ENCODE measurements at regions not wholly inside any gene's neighbourhood (a gene's known extent, or its start where the extent isn't known, plus 50 kb on each side); places are given as distances from the start of the nearest gene placed in this dataset.
A peak's percentile ranks its signal among the peaks of the same experiment; 100 is the strongest.

DNA sequence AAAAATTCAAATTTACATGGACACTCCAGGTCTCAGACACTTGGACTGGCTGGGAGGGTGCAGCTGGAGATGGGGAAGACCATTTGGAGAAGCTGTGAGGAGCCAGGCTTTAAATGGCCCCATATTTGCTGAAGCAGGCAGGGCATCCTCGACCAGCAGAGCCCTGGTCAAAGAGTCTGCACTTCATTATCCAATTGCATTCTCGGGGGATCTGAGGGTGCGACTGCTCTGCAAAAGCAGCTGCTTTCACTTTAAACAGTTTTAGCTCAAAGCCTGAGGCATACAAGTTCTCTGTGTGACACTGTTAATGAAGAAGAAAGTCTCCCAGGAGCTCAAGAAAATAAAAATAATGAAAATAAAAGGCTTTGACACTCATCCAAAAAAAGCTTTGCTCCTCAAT lies 98.0 kb upstream of the SLC25A36 start:
- H3K36me3 ChIP-seq = no peaks in the 10 kb centered on the region
- WGBS, 3 donors = 6 to 13% (median 7%) methylated on average over 3 of the region's 3 CpGs
- no peaks in the 10 kb centered on the region for H3K9me3 ChIP-seq
- no peaks in the 10 kb centered on the region for H3K27me3 ChIP-seq
- intact Hi-C loops (cut with DNase I) = no loop called here
- no peak for TF ChIP-seq POLR2A (IDR thresholded peaks at IDR 0.05)
- no peak for TF ChIP-seq EP300 (IDR thresholded peaks at IDR 0.05)
- TF ChIP-seq, protein P1, sequence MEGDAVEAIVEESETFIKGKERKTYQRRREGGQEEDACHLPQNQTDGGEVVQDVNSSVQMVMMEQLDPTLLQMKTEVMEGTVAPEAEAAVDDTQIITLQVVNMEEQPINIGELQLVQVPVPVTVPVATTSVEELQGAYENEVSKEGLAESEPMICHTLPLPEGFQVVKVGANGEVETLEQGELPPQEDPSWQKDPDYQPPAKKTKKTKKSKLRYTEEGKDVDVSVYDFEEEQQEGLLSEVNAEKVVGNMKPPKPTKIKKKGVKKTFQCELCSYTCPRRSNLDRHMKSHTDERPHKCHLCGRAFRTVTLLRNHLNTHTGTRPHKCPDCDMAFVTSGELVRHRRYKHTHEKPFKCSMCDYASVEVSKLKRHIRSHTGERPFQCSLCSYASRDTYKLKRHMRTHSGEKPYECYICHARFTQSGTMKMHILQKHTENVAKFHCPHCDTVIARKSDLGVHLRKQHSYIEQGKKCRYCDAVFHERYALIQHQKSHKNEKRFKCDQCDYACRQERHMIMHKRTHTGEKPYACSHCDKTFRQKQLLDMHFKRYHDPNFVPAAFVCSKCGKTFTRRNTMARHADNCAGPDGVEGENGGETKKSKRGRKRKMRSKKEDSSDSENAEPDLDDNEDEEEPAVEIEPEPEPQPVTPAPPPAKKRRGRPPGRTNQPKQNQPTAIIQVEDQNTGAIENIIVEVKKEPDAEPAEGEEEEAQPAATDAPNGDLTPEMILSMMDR (IDR thresholded peaks at IDR 0.05) = no peak
- DNase-seq = no peak
- peaks cover 20% of the 10 kb centered on the region for H3K4me1 ChIP-seq (ENCODE audit: insufficient read depth)
- peak overlapping the region in 1 of 2 donors; percentile 70 for H3K27ac ChIP-seq
- H3K4me3 ChIP-seq = no peak overlapping the region

DNA sequence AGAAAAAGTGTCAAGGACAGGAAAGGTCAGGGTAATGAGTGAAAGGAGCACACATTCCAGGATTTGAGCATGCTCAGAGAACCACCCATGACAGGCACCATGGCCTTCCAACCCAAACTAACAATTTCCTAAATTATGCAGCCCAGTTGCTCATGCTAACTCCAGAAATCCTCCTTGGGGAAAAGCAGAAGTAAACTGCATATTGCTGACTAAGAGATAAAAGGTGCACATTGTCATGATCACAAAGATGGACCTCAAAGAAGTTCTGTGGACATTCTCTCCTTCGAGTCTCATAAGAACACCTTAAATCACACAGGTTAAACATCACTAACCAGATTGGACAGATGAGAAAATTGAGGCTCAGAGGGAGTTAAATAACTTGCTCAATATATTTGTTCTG lies 97.6 kb upstream of the SLC25A36 start:
- no peak overlapping the region for H3K27ac ChIP-seq
- H3K4me3 ChIP-seq = no peak overlapping the region
- no peaks in the 10 kb centered on the region for H3K9me3 ChIP-seq
- no peaks in the 10 kb centered on the region for H3K36me3 ChIP-seq
- H3K4me1 ChIP-seq (ENCODE audit: insufficient read depth) = peaks cover 20% of the 10 kb centered on the region
- intact Hi-C loops (cut with DNase I) = no loop called here
- peak in 1 of 5 donors; percentile 23 for DNase-seq
- WGBS, 3 donors = 33 to 61% (median 44%) methylated on average over 1 of the region's 1 CpG
- no peaks in the 10 kb centered on the region for H3K27me3 ChIP-seq
- TF ChIP-seq POLR2A (IDR thresholded peaks at IDR 0.05) = no peak
- no peak for TF ChIP-seq EP300 (IDR thresholded peaks at IDR 0.05)
- TF ChIP-seq, protein P1 (IDR thresholded peaks at IDR 0.05) = no peak

DNA sequence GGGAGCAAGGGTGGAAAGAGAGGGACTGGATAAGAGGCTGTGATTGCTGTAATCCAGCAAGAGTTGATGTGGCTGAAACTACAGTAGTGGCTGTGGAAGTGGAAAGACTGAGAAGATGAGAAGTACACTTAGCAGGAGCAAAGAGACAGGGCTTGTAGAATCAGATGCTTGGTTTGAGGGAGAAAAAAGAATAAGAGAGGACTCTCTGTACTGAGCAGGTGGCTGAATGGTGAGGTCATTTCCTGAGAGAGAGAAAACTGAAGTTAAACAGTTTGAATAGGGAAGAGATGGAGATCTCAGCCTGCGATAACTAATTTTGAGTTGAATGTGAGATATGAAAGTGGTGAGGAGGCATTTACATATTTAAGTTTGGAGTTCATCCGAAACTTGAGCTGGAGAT lies 95.8 kb upstream of the SLC25A36 start:
- DNase-seq = no peak
- Histone ChIP-seq H3K27ac (no peak overlapping the region), H3K4me1 (ENCODE audit: insufficient read depth) (peaks cover 20% of the 10 kb centered on the region), H3K27me3 (no peaks in the 10 kb centered on the region), H3K9me3 (no peaks in the 10 kb centered on the region), H3K36me3 (no peaks in the 10 kb centered on the region), H3K4me3 (no peak overlapping the region)
- TF ChIP-seq EP300 (IDR thresholded peaks at IDR 0.05) (no peak), POLR2A (IDR thresholded peaks at IDR 0.05) (no peak)
- TF ChIP-seq, protein P1 (IDR thresholded peaks at IDR 0.05) = no peak
- WGBS, 3 donors = 93 to 98% (median 96%) methylated on average over 2 of the region's 2 CpGs
- intact Hi-C loops (cut with DNase I) = no loop called here

DNA sequence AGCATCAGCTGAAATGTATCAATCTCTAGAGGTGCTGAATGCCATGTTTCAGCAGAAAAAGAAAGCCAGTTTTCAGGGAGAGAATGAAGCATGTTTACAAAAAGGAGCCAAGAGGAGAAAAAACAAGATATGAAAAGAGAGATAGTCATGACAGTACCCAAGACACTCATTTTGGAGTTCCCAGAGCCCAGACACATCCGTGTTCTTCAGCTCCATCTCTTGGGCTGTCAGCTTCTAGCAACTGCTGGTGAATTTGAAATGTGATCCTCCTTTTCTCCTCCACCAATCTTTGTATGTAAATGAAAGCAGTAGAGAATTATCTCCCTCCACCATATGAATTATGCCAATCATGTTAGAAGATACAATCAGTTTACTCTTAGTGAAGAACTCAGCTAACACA lies 93.0 kb upstream of the SLC25A36 start:
- no peak overlapping the region for H3K27ac ChIP-seq
- peaks cover 9% of the 10 kb centered on the region for H3K4me1 ChIP-seq (ENCODE audit: insufficient read depth)
- no peak overlapping the region for H3K4me3 ChIP-seq
- intact Hi-C loops (cut with DNase I) = no loop called here
- 0 to 10% (median 10%) methylated on average over 1 of the region's 1 CpG for WGBS, 3 donors
- H3K36me3 ChIP-seq = no peaks in the 10 kb centered on the region
- H3K27me3 ChIP-seq = no peaks in the 10 kb centered on the region
- peak in 3 of 5 donors; percentile 16 to 35 (median 33) for DNase-seq
- no peaks in the 10 kb centered on the region for H3K9me3 ChIP-seq
- no peak for TF ChIP-seq POLR2A (IDR thresholded peaks at IDR 0.05)
- no peak for TF ChIP-seq EP300 (IDR thresholded peaks at IDR 0.05)
- TF ChIP-seq, protein P1 (IDR thresholded peaks at IDR 0.05) = no peak
